ENCODE measurements at regions not wholly inside any gene's neighbourhood (a gene's known extent, or its start where the extent isn't known, plus 50 kb on each side); places are given as distances from the start of the nearest gene placed in this dataset.

- no peak for DNase-seq (ENCODE audit: low read depth)
Observed at GRCh38 chr1:34606504-34606903, 148.3 kb upstream of the GJB5 start.

DNA sequence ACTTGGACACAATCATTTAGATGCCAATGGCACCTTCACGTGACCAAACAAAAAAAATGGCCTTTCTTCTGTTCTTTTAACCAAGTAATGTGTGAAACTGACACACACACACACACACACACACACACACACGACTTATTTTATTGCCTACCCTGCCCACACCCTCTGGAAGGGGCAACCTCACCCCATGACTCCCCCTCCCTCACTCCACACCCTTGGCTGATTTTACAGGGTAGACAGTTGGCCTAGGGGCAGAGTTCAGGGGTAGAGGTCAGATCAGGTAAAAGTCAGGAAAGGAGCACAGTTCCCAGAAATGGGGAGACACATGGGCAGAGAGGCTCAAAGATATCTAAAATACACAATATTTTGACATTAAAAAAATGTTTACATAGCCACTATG lies 144.8 kb upstream of the GJB5 start:
- no peak for DNase-seq (ENCODE audit: low read depth)

- no peak for DNase-seq (ENCODE audit: low read depth)
Observed at GRCh38 chr1:34611571-34611970, 143.3 kb upstream of the GJB5 start.

GRCh38 chr1:34612091-34612827 lies 142.6 kb upstream of the GJB5 start:
- DNase-seq (ENCODE audit: low read depth): no peak

- DNase-seq (ENCODE audit: low read depth): no peak
Observed at GRCh38 chr1:34617321-34618118, 137.3 kb upstream of the GJB5 start.

- DNase-seq (ENCODE audit: low read depth): no peak
Observed at GRCh38 chr1:34618381-34618780, 136.5 kb upstream of the GJB5 start.

GRCh38 chr1:34619256-34619655 lies 135.6 kb upstream of the GJB5 start:
- no peak for DNase-seq (ENCODE audit: low read depth)

DNA sequence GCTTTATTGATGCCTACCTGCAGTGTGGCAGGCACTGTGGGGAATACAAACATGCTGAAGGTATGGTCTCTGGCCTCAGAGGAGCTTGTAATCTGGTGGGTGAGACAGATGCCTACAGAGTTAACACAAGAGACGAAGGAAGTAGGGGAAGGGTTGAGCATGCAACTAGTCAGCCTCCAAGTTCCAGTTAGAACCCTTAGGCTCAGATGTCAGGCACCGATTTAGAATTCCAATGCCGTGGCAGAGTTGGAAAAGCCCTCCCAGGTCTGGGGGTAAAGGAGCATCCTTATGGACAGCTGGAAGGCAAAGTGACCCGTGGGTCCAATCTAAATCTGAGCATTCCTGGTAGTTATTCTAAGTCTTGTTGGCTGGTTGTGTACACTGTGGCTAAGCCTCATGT lies 132.9 kb upstream of the GJB5 start:
- no peak for DNase-seq (ENCODE audit: low read depth)

- DNase-seq (ENCODE audit: low read depth): no peak
Observed at GRCh38 chr1:34625521-34626015, 129.3 kb upstream of the GJB5 start.

GRCh38 chr1:34627465-34628240 lies 127.2 kb upstream of the GJB5 start:
- DNase-seq (ENCODE audit: low read depth): no peak

GRCh38 chr1:34631126-34631525 lies 123.7 kb upstream of the GJB5 start:
- no peak for DNase-seq (ENCODE audit: low read depth)

- DNase-seq (ENCODE audit: low read depth): no peak
Observed at GRCh38 chr1:34639701-34640100, 115.1 kb upstream of the GJB5 start.

DNA sequence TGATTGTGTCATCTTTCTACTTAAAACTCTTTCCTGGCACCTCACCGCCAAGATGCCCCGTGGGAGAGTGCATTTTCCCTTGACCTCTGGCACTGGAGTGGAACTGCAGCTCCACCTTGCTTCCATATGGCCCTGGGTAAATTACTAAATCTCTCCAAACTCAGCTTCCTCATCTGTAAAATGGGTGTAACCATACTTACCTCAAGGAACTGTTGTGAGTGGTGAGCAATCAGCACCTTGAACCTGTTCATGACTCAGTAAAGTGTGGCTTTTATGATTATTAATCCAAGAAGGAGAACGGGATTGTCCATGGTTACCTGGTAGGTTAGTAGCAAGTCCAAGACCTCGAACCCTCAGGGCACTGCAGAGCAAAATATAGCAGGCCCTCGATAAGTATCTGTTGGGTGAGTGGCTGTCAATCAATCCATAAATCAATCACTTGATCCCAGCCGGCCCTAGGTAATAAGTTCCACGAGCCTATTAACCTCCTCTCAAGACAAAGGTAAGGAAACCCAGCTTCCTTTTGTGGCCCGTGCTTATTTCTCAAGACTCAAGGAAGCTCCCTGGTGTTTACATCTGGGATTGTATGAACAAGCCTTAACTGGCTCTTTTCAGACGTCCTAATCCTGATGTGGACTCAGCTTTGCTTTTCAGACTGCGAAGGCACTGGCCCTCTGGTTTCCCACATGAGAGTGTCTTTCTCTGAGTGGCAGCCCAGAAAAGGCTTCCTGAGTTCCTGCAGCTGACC lies 114.0 kb upstream of the GJB5 start:
- no peak for DNase-seq (ENCODE audit: low read depth)

- no peak for DNase-seq (ENCODE audit: low read depth)
Observed at GRCh38 chr1:34642679-34643078, 112.2 kb upstream of the GJB5 start.

GRCh38 chr1:34645109-34645688 lies 109.6 kb upstream of the GJB5 start:
- DNase-seq (ENCODE audit: low read depth): no peak

DNA sequence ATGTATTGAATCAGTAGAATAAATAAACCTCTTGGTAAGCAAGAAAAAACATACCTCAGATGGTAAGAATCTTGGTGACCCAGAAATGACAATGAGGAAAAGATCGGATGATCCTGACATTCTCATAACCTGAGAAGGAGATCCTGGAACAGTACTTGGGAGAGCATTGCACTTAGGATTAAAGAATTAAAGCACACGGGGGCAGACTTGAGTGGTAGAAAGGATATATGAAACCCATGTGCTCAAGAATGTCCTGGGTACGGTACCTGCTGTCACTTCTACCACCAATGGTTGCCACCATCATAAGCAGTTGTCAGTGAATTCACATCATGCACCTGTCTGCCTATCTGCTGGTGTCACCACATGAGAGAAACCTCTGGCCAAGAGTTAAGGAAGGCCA lies 108.9 kb upstream of the GJB5 start:
- no peak for DNase-seq (ENCODE audit: low read depth)

DNA sequence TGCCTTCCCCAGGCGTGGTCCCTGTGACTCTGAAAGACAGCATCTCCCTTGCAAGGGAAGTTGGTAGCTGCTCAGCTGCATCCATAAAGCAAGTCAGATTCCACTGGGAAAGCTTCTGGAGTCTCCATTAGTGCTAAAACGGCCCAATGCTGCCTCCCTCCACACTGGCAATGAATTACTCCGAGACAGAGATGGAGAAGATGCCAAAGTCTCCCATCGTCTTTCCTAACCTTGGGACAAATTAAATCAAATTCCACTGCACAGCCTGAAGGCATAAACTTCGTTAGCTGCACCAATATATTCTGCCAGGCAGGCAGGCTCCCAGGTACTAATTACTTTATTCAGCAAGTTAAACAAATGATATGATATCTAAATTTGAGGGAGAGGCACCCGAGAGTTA lies 106.3 kb upstream of the GJB5 start:
- DNase-seq (ENCODE audit: low read depth): no peak

- no peak for DNase-seq (ENCODE audit: low read depth)
Observed at GRCh38 chr1:34650090-34650489, 104.8 kb upstream of the GJB5 start.

- no peak for DNase-seq (ENCODE audit: low read depth)
Observed at GRCh38 chr1:34650800-34651199, 104.0 kb upstream of the GJB5 start.

DNA sequence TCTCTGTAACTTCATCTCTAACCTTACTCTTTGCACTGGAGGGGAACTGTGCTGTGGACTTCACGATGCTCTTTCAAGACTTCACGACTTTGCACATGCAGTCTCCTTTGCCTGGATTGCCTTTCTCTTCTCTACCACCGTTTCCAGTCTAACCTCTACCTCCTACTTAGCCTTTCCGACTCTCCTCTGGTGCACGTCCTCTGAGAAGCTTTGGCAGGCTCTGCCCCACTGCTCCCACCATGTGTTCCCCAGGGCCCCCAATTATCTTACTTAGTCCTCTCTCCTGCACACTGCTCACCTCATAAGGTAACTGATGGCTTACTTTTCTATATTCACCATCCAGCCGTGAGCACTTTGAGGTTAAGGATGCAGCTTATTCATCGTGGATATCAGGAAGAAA lies 101.7 kb upstream of the GJB5 start:
- DNase-seq (ENCODE audit: low read depth): no peak

DNA sequence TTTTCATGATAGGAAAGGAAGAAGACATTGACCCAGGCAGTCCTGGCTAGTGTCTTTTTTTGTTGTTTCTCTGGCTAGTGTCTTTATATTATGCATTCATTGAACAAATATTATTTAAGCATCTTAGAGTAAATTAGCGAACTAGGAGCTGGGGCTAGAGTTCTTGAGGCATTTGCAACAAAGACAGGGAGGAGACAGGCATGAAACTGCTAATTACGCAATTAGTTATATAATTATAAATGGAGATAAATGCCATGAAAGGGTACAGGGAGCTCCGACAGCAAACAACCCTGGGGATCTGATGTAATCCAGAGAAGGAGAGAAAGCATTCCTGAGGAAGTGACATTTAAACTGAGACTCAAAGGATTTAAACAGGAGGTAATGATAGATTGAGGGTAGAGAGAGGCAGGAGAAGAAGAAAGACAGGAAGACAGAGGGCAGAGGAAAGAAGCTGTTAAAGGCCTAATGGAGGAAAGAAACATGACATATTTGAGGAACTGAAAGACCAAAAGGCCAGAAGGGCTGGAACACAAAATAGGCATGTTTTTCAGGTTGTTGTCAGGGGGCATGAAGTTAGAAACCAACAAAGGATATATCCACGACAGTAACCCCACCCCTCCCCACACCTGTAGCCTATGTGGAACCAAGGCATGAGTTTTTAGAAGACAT lies 99.5 kb upstream of the GJB5 start:
- DNase-seq (ENCODE audit: low read depth): no peak

Measured in GM04503 (cell line).